ENCODE measurements at regions not wholly inside any gene's neighbourhood (a gene's known extent, or its start where the extent isn't known, plus 50 kb on each side); places are given as distances from the start of the nearest gene placed in this dataset.

- TF ChIP-seq ZNF8 (CRISPR knock-in tag; IDR thresholded peaks at IDR 0.05): no peak
- no peak for TF ChIP-seq GLIS3 (CRISPR knock-in tag; IDR thresholded peaks at IDR 0.05)
- TF ChIP-seq BACH2 (CRISPR knock-in tag; IDR thresholded peaks at IDR 0.05; ENCODE audit: borderline replicate concordance): no peak
- TF ChIP-seq, protein P1, sequence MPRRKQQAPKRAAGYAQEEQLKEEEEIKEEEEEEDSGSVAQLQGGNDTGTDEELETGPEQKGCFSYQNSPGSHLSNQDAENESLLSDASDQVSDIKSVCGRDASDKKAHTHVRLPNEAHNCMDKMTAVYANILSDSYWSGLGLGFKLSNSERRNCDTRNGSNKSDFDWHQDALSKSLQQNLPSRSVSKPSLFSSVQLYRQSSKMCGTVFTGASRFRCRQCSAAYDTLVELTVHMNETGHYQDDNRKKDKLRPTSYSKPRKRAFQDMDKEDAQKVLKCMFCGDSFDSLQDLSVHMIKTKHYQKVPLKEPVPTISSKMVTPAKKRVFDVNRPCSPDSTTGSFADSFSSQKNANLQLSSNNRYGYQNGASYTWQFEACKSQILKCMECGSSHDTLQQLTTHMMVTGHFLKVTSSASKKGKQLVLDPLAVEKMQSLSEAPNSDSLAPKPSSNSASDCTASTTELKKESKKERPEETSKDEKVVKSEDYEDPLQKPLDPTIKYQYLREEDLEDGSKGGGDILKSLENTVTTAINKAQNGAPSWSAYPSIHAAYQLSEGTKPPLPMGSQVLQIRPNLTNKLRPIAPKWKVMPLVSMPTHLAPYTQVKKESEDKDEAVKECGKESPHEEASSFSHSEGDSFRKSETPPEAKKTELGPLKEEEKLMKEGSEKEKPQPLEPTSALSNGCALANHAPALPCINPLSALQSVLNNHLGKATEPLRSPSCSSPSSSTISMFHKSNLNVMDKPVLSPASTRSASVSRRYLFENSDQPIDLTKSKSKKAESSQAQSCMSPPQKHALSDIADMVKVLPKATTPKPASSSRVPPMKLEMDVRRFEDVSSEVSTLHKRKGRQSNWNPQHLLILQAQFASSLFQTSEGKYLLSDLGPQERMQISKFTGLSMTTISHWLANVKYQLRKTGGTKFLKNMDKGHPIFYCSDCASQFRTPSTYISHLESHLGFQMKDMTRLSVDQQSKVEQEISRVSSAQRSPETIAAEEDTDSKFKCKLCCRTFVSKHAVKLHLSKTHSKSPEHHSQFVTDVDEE (CRISPR knock-in tag; IDR thresholded peaks at IDR 0.05): no peak
- no peak for TF ChIP-seq TCF4 (CRISPR knock-in tag; IDR thresholded peaks at IDR 0.05; ENCODE audit: borderline replicate concordance)
- no peak for TF ChIP-seq ZNF565 (CRISPR knock-in tag; conservative IDR thresholded peaks at IDR 0.05; ENCODE audit: low read depth)
- TF ChIP-seq SNAI2 (CRISPR knock-in tag; IDR thresholded peaks at IDR 0.05): no peak
- TF ChIP-seq ZFP3 (CRISPR knock-in tag; IDR thresholded peaks at IDR 0.05): no peak
- TF ChIP-seq RARB (CRISPR knock-in tag; IDR thresholded peaks at IDR 0.05): no peak
- TF ChIP-seq ZFP30 (CRISPR knock-in tag; IDR thresholded peaks at IDR 0.05): no peak
Observed at GRCh38 chr2:156834431-156834830, 398.3 kb downstream of the GPD2 start.
